Keratinocyte (primary cell): ENCODE measurements at regions not wholly inside any gene's neighbourhood (a gene's known extent, or its start where the extent isn't known, plus 50 kb on each side); places are given as distances from the start of the nearest gene placed in this dataset.

Experiments used
- EZH2 ChIP-seq: IDR thresholded peaks from one replicate; pipeline ENCODE4 v1.6.1; 2012; ENCODE audit warnings: inconsistent platforms, mild to moderate bottlenecking, low read length, moderate library complexity
- TF ChIP-seq, protein P1 (sequence below), 3 experiments: IDR thresholded peaks in 1 of 3; conservative IDR thresholded peaks in 1 of 3; optimal IDR thresholded peaks in 1 of 3; 2 replicates in 2 of 3; 3 replicates in 1 of 3; pipeline versions ENCODE3 to v1.5.1; 2011; ENCODE audit warnings: low read length in 3 of 3, mild to moderate bottlenecking in 3 of 3, moderate library complexity in 2 of 3, control low read depth in 1 of 3, inconsistent platforms in 1 of 3; ENCODE audit not compliant: insufficient read depth in 2 of 3; ENCODE audit errors: extremely low read depth in 1 of 3

DNA sequence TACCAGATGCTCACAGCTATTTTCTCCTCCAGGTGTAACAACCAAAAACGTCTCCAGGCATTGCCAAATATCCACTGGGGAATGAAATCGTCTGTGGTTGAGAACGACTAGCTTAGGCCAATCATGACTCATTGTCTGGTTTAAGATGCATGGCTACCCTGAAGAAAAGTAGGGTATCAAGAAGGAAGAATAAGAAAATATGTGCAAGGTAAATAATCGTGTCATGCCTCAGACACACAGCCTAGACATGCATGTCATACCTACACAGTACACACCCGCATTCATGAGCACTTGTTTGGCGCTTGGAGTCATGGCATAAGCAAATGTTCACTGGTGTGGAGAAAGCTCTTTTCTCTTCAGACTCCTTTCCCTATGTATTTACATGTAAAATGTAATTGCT, 745.7 kb downstream of the MAFB start:
- TF ChIP-seq, protein P1, sequence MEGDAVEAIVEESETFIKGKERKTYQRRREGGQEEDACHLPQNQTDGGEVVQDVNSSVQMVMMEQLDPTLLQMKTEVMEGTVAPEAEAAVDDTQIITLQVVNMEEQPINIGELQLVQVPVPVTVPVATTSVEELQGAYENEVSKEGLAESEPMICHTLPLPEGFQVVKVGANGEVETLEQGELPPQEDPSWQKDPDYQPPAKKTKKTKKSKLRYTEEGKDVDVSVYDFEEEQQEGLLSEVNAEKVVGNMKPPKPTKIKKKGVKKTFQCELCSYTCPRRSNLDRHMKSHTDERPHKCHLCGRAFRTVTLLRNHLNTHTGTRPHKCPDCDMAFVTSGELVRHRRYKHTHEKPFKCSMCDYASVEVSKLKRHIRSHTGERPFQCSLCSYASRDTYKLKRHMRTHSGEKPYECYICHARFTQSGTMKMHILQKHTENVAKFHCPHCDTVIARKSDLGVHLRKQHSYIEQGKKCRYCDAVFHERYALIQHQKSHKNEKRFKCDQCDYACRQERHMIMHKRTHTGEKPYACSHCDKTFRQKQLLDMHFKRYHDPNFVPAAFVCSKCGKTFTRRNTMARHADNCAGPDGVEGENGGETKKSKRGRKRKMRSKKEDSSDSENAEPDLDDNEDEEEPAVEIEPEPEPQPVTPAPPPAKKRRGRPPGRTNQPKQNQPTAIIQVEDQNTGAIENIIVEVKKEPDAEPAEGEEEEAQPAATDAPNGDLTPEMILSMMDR (optimal IDR thresholded peaks at IDR 0.05 in 1 of 3, IDR thresholded peaks at IDR 0.05 in 1 of 3, conservative IDR thresholded peaks at IDR 0.05 in 1 of 3; ENCODE audit: extremely low read depth in 1 of 3, insufficient read depth in 2 of 3, low read length in 3 of 3) = no peak
- TF ChIP-seq EZH2 = no peak
